Fibroblast of villous mesenchyme (primary cell): ENCODE measurements at regions not wholly inside any gene's neighbourhood (a gene's known extent, or its start where the extent isn't known, plus 50 kb on each side); places are given as distances from the start of the nearest gene placed in this dataset.
A peak's percentile ranks its signal among the peaks of the same experiment; 100 is the strongest.

Experiments used
- DNase-seq: peaks from one replicate; pipeline ENCODE4 v3.0.0-alpha.2; 2010; ENCODE audit warnings: low read depth
- H3K4me3 ChIP-seq: 2 replicates; pipeline ENCODE4 v1.5.1; 2011; ENCODE audit warnings: low read depth, mild to moderate bottlenecking, low read length
- CTCF ChIP-seq: IDR thresholded peaks from 2 replicates; pipeline ENCODE4 v1.5.1; 2012; ENCODE audit warnings: low read depth, mild to moderate bottlenecking, low read length; ENCODE audit not compliant: insufficient read depth

GRCh38 chr18:60047556-60047955, 147.8 kb downstream of the PMAIP1 start:
- no peak overlapping the region for H3K4me3 ChIP-seq
- no peak for TF ChIP-seq CTCF
- DNase-seq = no peak

DNA sequence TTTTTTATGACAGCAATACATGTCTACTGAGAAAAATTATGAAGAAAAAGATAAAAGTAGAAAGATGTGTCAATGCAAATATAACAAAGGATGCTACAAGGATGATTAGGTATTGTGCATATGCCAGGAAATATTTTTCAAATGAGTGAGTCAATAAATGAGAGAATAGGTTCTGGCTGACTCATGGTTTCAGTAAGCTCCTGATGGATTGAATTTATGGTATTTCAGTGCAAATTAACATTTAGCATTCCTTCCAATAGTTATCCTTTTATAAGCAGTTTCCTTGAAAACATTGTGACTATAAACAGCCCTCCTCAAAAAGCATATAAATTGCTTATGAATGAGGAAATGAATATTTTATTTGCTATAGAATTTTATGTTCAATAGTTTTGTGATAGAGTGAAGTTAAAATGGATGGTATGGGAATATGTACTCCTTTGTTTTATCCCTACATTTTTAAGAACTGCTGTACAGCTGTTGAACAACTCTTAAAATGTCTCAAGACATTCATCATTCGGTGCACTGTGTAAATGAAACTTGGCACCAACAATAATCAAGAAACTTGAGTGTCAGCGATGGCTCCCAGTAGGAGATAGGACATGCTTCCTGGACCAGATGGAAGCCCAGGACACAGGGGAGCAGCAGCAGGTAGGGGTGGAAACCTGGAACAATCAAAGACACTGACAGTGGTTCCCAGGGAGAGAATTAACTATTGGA, 144.7 kb downstream of the PMAIP1 start:
- no peak for TF ChIP-seq CTCF

DNA sequence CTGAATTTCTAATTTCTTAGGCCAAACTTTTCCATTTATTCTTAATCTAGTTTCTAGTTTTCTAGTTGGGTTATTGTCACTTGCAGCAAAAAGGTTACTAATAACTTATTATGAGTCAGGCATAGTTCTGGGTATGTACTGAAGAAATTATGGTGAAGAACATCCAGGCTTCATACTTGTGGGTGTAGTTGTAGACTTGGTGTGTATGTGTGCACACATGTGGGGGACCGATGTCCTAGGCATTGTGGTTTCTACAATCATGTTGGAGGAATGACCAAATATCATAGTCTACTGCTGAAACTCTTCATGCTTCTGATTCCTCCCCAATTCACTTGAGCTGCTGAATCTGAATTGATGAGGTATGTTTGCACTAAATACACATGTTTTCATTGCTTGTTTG, 141.2 kb downstream of the PMAIP1 start:
- no peak overlapping the region for H3K4me3 ChIP-seq
- no peak for TF ChIP-seq CTCF
- DNase-seq = no peak

More for the DNA sequence above, 144.7 kb downstream of the PMAIP1 start:
- H3K4me3 ChIP-seq = no peak overlapping the region
- DNase-seq = no peak

GRCh38 chr18:60038731-60039130, 138.9 kb downstream of the PMAIP1 start:
- H3K4me3 ChIP-seq = no peak overlapping the region
- TF ChIP-seq CTCF = no peak
- DNase-seq = no peak

GRCh38 chr18:60027397-60027796, 127.6 kb downstream of the PMAIP1 start:
- no peak for DNase-seq
- H3K4me3 ChIP-seq = no peak overlapping the region

DNA sequence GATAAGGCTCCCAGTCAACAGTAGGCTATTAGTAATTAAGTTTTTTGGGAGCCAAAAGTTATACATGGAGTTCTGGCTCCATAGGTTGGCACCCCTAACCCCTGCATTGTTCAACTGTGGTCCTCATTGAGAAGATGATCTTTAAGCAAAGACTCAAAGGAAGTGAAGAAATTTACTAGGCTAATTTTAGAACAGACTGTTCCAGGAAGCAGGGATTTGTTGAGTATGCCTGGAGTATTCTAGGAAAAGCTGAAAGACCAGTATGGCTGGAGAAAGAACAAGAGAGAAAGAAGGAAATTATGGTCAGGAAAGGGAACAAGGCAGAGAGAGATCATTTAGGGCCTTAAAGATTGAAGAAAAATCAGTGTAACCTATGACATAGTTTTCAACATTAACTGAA, 125.1 kb downstream of the PMAIP1 start:
- TF ChIP-seq CTCF = no peak
- DNase-seq = no peak

More at GRCh38 chr18:60027397-60027796, 127.6 kb downstream of the PMAIP1 start:
- no peak for TF ChIP-seq CTCF

GRCh38 chr18:60024345-60024744, 124.5 kb downstream of the PMAIP1 start:
- peak; percentile 11 for DNase-seq
- H3K4me3 ChIP-seq = no peak overlapping the region
- no peak for TF ChIP-seq CTCF

More for the DNA sequence above, 125.1 kb downstream of the PMAIP1 start:
- H3K4me3 ChIP-seq = no peak overlapping the region
